PC-3 (cell line): ENCODE measurements at regions not wholly inside any gene's neighbourhood (a gene's known extent, or its start where the extent isn't known, plus 50 kb on each side); places are given as distances from the start of the nearest gene placed in this dataset.
"Not testable (repeated sequence)": the region's sequence is repeated elsewhere in the genome, so short reads cannot be mapped to it uniquely, and the experiment has no call there.

ENCODE experiments used
- ATAC-seq: fragments of 200-7000 bp; cut with Tn5 transposase; 2 replicates; pipeline ENCODE4 v1.9.1; 2020; ENCODE audit warnings: mild to moderate bottlenecking, moderate library complexity
- BruUV-seq: library from RNA; stranded (reverse); fragments of 400-500 nt; replicated peaks from 2 replicates; lab custom pipeline; 2021; lab: Mats Ljungman, UMichigan
- CTCF ChIA-PET: fragments of 300-600 bp; sonication (Branson Sonifier 250); formaldehyde crosslinking; loops from one replicate; lab custom pipeline; 2022; ENCODE audit warnings: antibody characterized with exemption; lab: Charles Lee
- POLR2A ChIA-PET: fragments of 300-600 bp; sonication (Branson Sonifier 250); formaldehyde crosslinking; loops from one replicate; lab custom pipeline; 2022; ENCODE audit warnings: antibody characterized with exemption; ENCODE audit not compliant: unreplicated experiment; lab: Charles Lee
- DNase-seq: peaks from one replicate; pipeline ENCODE4 v3.0.0-alpha.2; 2015
- H2AFZ ChIP-seq: fragments of 300-600 bp; sonication (generic); 2 replicates; pipeline ENCODE4 v1.6.0; 2016; ENCODE audit warnings: antibody characterized with exemption, low read length
- H3F3A ChIP-seq: fragments of 300-600 bp; sonication (generic); one replicate; pipeline ENCODE4 v1.6.0; 2017; ENCODE audit warnings: antibody characterized with exemption, low read length, control low read depth, mild to moderate bottlenecking; ENCODE audit not compliant: unreplicated experiment
- H3K27ac ChIP-seq: fragments of 300-600 bp; sonication (generic); 2 replicates; pipeline ENCODE4 v1.5.1; 2016; ENCODE audit warnings: mild to moderate bottlenecking, low read length
- H3K27me3 ChIP-seq: fragments of 300-600 bp; sonication (generic); 2 replicates; pipeline ENCODE4 v1.6.1; 2016; ENCODE audit warnings: low read length, mixed read lengths
- H3K36me3 ChIP-seq: fragments of 300-600 bp; sonication (generic); 2 replicates; pipeline ENCODE4 v1.6.1; 2016; ENCODE audit warnings: low read depth, mixed run types, low read length, mixed read lengths
- H3K4me1 ChIP-seq: fragments of 300-600 bp; sonication (generic); 2 replicates; pipeline ENCODE4 v1.5.1; 2016; ENCODE audit warnings: low read length; ENCODE audit not compliant: insufficient read depth
- H3K4me2 ChIP-seq: fragments of 300-600 bp; sonication (generic); 2 replicates; pipeline ENCODE4 v1.6.0; 2016; ENCODE audit warnings: low read length
- H3K4me3 ChIP-seq: fragments of 300-600 bp; sonication (generic); 2 replicates; pipeline ENCODE4 v1.5.1; 2016; ENCODE audit warnings: mild to moderate bottlenecking, low read length, mixed read lengths
- H3K79me2 ChIP-seq: fragments of 300-600 bp; sonication (generic); 2 replicates; pipeline ENCODE4 v1.6.1; 2017; ENCODE audit warnings: low read length, mixed read lengths
- H3K9ac ChIP-seq: fragments of 300-600 bp; sonication (generic); 2 replicates; pipeline ENCODE4 v1.6.0; 2016; ENCODE audit warnings: mild to moderate bottlenecking, low read length
- H3K9me2 ChIP-seq: fragments of 300-600 bp; sonication (generic); replicated peaks from 2 replicates; pipeline ENCODE4 v1.6.1; 2016; ENCODE audit warnings: mixed run types, low read length, mixed read lengths
- H3K9me3 ChIP-seq: fragments of 300-600 bp; sonication (generic); 2 replicates; pipeline ENCODE4 v1.6.1; 2016; ENCODE audit warnings: low read length, mixed read lengths
- H4K20me1 ChIP-seq: fragments of 300-600 bp; sonication (generic); 2 replicates; pipeline ENCODE4 v1.6.1; 2016; ENCODE audit warnings: low read length, mixed read lengths
- EZH2 ChIP-seq: fragments of 300-600 bp; sonication (generic); IDR thresholded peaks from one replicate; pipeline ENCODE4 v1.6.1; 2017; ENCODE audit warnings: antibody characterized with exemption, mild to moderate bottlenecking, low read length; ENCODE audit not compliant: unreplicated experiment
- EZH2phosphoT487 ChIP-seq: fragments of 300-600 bp; sonication (generic); IDR thresholded peaks from 2 replicates; pipeline ENCODE4 v1.6.1; 2018; ENCODE audit warnings: mild to moderate bottlenecking, antibody characterized with exemption, low read length, borderline replicate concordance
- intact Hi-C: fragments of 100-400 bp; cut with micrococcal nuclease; formaldehyde crosslinking; loops from 2 replicates; pipeline ENCODE4 v1.9.0; 2023
- TF ChIP-seq, protein P1 (sequence below): fragments of 300-600 bp; sonication (generic); conservative IDR thresholded peaks from 2 replicates; pipeline ENCODE4 v1.5.1; 2017; ENCODE audit warnings: antibody characterized with exemption, low read depth, mild to moderate bottlenecking, low read length

DNA sequence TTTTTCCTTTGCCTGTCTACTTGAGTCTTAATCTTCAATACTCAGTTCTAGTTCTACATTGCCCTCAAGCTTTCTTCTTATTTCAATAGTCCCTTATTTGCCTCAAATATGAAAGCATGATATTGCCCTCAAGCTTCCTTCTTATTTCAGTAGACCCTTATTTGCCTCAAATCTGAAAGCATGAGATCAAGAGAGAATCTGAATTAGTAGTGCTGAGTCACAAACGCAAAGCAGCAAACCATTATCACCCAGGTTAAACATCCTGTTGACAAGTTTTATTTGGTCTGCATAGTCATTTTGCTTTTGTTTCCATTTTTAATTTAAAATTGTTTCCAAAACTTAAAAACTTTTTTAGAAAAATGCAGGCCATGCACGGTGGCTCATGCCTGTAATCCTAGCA is 583.3 kb upstream of the FSHR start:
- DNase-seq, result no peak
- H3F3A ChIP-seq, result no peaks in the 10 kb centered on the region
- no peaks in the 10 kb centered on the region for H3K79me2 ChIP-seq
- no peak for TF ChIP-seq EZH2
- TF ChIP-seq, protein P1, sequence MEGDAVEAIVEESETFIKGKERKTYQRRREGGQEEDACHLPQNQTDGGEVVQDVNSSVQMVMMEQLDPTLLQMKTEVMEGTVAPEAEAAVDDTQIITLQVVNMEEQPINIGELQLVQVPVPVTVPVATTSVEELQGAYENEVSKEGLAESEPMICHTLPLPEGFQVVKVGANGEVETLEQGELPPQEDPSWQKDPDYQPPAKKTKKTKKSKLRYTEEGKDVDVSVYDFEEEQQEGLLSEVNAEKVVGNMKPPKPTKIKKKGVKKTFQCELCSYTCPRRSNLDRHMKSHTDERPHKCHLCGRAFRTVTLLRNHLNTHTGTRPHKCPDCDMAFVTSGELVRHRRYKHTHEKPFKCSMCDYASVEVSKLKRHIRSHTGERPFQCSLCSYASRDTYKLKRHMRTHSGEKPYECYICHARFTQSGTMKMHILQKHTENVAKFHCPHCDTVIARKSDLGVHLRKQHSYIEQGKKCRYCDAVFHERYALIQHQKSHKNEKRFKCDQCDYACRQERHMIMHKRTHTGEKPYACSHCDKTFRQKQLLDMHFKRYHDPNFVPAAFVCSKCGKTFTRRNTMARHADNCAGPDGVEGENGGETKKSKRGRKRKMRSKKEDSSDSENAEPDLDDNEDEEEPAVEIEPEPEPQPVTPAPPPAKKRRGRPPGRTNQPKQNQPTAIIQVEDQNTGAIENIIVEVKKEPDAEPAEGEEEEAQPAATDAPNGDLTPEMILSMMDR, result no peak
- no peak for TF ChIP-seq EZH2phosphoT487
- no peak overlapping the region for H3K9ac ChIP-seq
- no peaks in the 10 kb centered on the region for H3K27me3 ChIP-seq
- intact Hi-C loops, result no loop called here
- H3K4me2 ChIP-seq, result no peak overlapping the region
- POLR2A ChIA-PET, result no interaction called here
- H3K4me1 ChIP-seq, result no peaks in the 10 kb centered on the region
- ATAC-seq, result no peak
- H3K36me3 ChIP-seq, result no peaks in the 10 kb centered on the region
- H3K9me2 ChIP-seq, result no peaks in the 10 kb centered on the region
- no peaks in the 10 kb centered on the region for H4K20me1 ChIP-seq
- no TSS peak for BruUV-seq
- no peak overlapping the region for H3K27ac ChIP-seq
- CTCF ChIA-PET, result no interaction called here
- H2AFZ ChIP-seq, result no peak overlapping the region
- H3K9me3 ChIP-seq, result no peaks in the 10 kb centered on the region
- H3K4me3 ChIP-seq, result no peak overlapping the region

DNA sequence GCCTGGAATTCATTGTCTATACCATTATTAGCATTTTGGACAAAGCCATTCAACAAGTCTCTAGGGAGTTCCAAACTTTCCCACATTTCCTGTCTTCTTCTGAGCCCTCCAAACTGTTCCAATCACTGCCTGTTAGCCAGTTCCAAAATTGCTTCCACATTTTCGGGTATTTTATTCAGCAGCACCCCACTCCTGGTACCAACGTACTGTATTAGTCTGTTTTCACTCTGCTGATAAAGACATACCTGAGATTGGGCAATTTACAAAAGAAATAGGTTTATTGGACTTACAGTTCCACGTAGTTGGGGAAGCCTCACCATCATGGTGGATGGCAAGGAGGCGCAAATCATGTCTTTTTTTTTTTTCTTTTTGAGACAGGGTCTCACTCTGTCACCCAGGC is 578.6 kb upstream of the FSHR start:
- BruUV-seq, H4K20me1 ChIP-seq, H3F3A ChIP-seq, H2AFZ ChIP-seq, H3K9me2 ChIP-seq, H3K27ac ChIP-seq, H3K36me3 ChIP-seq, DNase-seq, POLR2A ChIA-PET, ATAC-seq, H3K4me2 ChIP-seq, H3K9me3 ChIP-seq, H3K79me2 ChIP-seq, H3K9ac ChIP-seq, H3K4me1 ChIP-seq, intact Hi-C loops, H3K27me3 ChIP-seq, H3K4me3 ChIP-seq, CTCF ChIA-PET: not testable (repeated sequence)

- Histone ChIP-seq H3K4me1 (no peaks in the 10 kb centered on the region), H3F3A (no peaks in the 10 kb centered on the region), H3K9me3 (0 out of 2 replicates have a peak, but pooled peaks cover 15% of the 10 kb centered on the region), H3K4me2 (no peak overlapping the region), H3K4me3 (no peak overlapping the region), H3K79me2 (no peaks in the 10 kb centered on the region), H3K27ac (no peak overlapping the region), H3K27me3 (no peaks in the 10 kb centered on the region), H3K36me3 (no peaks in the 10 kb centered on the region), H2AFZ (no peak overlapping the region), H3K9me2 (no peaks in the 10 kb centered on the region), H3K9ac (no peak overlapping the region), H4K20me1 (no peaks in the 10 kb centered on the region)
- BruUV-seq, result no TSS peak
- CTCF ChIA-PET, result no interaction called here
- intact Hi-C loops, result no loop called here
- no peak for TF ChIP-seq EZH2phosphoT487
- no peak for TF ChIP-seq EZH2
- TF ChIP-seq, protein P1, result no peak
- POLR2A ChIA-PET, result no interaction called here
- DNase-seq, result no peak
- ATAC-seq, result no peak
Measured at GRCh38 chr2:49719241-49719640, 564.9 kb upstream of the FSHR start.
